Muscle layer of duodenum (tissue), 2 donors: ENCODE measurements at regions not wholly inside any gene's neighbourhood (a gene's known extent, or its start where the extent isn't known, plus 50 kb on each side); places are given as distances from the start of the nearest gene placed in this dataset.
A peak's percentile ranks its signal among the peaks of the same experiment; 100 is the strongest.

ENCODE experiments used
- H3K27ac ChIP-seq: one replicate; pipeline ENCODE4 v1.7.0; 2013; ENCODE audit warnings: mild to moderate bottlenecking, low read length
- H3K27me3 ChIP-seq: one replicate; pipeline ENCODE4 v1.7.0; 2013; ENCODE audit warnings: low read depth, mild to moderate bottlenecking, control low read depth, low read length
- H3K36me3 ChIP-seq, 2 donors: one replicate each; pipeline ENCODE4 v1.7.0; 2013; ENCODE audit warnings: low read length in 2 of 2, control low read depth in 1 of 2, mild to moderate bottlenecking in 1 of 2; ENCODE audit not compliant: insufficient read depth in 2 of 2, control insufficient read depth in 1 of 2
- H3K4me1 ChIP-seq, 2 donors: one replicate each; pipeline ENCODE4 v1.7.0; 2013; ENCODE audit warnings: low read length in 2 of 2, mild to moderate bottlenecking in 2 of 2, control low read depth in 1 of 2, moderate library complexity in 1 of 2; ENCODE audit not compliant: insufficient read depth in 2 of 2, control insufficient read depth in 1 of 2
- H3K4me3 ChIP-seq, 2 donors: one replicate each; pipeline ENCODE4 v1.7.0; 2013; ENCODE audit warnings: low read length in 2 of 2, low read depth in 1 of 2, mild to moderate bottlenecking in 1 of 2
- H3K9me3 ChIP-seq, 2 donors: one replicate each; pipeline ENCODE4 v1.7.0; 2013; ENCODE audit warnings: low read length in 2 of 2, control low read depth in 1 of 2, mild to moderate bottlenecking in 1 of 2; ENCODE audit not compliant: control insufficient read depth in 1 of 2
- donor health status: healthy.

DNA sequence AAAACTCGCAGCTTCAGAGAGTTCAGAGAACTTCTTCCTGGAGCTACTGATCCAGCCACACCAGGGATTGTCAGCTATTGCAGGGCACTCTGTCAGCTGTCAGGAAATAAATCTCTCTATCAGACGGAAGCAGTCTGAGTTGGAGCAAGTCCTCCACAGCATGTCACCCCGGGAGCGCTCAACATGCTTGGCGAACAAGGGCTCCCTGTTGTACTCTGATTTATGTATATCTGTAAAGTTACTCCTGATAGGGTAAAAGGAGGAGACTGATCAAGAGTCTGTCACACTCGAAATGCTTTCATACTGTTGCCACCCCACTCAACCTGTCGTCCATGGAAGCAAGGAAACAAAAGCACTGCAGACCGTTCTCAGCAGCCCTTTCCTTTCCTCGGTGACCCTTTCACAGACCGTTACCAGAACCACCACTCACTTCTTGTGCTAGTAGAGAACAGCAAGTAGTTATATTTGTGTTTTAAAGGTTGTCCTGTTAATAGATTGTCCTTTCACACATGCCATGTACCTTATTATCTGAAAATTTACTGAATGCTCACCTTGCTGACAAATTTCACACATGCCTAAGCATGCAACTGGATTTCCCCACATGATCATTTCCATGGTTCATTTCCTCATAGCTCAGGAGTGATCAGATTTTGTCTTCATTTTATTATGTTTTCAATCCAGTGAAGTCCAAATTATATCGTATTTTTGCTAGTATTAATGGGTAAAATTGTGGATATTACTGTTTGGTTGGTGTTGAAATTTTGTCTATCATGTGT, 2108.9 kb upstream of the TENM3 start:
- peak overlapping the region in 1 of 2 donors; percentile 40 for H3K4me3 ChIP-seq
- no peaks in the 10 kb centered on the region for H3K27me3 ChIP-seq
- H3K9me3 ChIP-seq = no peaks in the 10 kb centered on the region
- H3K36me3 ChIP-seq = no peaks in the 10 kb centered on the region
- no peaks in the 10 kb centered on the region for H3K4me1 ChIP-seq
- no peak overlapping the region for H3K27ac ChIP-seq

DNA sequence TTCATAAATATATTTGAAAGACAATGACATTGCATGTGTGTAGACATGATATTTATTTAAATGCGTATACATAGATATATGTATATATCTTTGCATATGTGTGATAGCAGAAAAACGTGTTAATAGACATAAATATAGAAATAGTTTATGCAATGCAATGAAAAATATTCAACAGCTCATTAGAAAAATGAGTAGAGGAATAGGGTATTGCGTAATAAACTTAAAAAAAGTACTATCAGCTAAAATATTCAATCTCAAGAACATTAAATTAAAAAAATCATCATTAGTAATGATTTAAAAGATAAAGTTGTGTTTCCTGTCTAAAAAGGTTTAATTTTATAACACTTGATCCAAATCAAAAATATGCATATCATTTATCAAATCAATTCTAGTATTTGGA, 2101.5 kb upstream of the TENM3 start:
- Histone ChIP-seq H3K36me3 (no peaks in the 10 kb centered on the region), H3K4me1 (no peaks in the 10 kb centered on the region), H3K4me3 (no peak overlapping the region), H3K27me3 (no peaks in the 10 kb centered on the region), H3K27ac (no peak overlapping the region), H3K9me3 (no peaks in the 10 kb centered on the region)

DNA sequence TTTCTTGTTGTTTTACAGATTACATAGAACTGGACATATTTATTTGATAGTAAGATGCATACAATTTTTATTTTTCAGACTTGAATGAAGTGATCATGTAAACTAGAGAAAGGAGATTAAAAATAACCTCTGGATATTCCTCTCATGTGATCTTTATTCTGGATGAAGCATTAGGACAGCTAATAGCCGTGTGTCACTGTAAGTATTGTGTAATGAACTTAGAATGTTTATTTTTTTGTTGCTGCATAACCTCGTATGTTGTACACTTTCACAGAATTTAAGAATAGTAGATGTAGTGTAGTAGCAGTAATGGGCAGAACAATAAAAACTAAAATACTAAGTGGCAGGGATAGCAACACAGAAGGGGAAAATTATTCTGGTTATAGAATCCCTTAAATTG, 2094.5 kb upstream of the TENM3 start:
- Histone ChIP-seq H3K4me3 (no peak overlapping the region), H3K9me3 (no peaks in the 10 kb centered on the region), H3K27me3 (no peaks in the 10 kb centered on the region), H3K36me3 (no peaks in the 10 kb centered on the region), H3K27ac (no peak overlapping the region), H3K4me1 (no peaks in the 10 kb centered on the region)

DNA sequence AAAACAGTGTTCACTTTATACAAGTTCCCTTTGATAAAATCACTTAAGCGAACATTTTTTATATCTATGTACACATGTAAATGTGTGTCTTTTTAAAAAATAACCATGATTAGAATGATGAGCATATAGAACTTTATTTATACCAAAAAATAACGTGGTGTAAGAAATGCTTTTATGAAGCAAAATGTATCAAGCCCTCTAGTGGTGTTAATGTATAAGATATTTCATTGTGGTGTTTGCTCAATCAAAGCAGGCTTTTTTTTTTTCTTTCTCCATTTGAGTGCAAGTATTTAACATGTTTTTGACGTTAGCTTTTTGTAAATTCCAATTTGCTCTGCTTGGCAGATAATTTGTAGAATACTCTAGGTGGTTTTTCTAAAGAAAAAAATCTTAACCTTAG, 2092.4 kb upstream of the TENM3 start:
- H3K9me3 ChIP-seq = no peaks in the 10 kb centered on the region
- no peaks in the 10 kb centered on the region for H3K36me3 ChIP-seq
- H3K27ac ChIP-seq = no peak overlapping the region
- H3K27me3 ChIP-seq = no peaks in the 10 kb centered on the region
- H3K4me3 ChIP-seq = no peak overlapping the region
- H3K4me1 ChIP-seq = no peaks in the 10 kb centered on the region

DNA sequence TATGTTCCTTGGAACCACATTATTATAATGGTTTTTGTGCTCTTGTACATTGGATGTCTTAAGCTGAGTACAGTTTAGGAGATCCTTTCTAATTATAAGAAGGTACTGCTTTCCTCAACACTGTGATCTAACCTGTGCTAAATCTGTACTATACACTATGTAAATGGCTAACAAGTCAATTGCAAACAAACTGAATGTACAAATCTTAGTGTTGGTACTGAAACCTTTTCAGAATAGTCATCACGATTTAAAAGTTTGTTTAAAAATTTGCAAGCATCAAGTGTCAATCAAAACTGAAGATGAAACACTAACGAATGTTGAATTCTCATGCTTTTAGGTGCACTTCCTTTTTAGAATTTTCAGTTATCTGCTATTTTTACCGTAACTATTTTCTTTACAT, 2090.4 kb upstream of the TENM3 start:
- no peaks in the 10 kb centered on the region for H3K36me3 ChIP-seq
- no peaks in the 10 kb centered on the region for H3K4me1 ChIP-seq

DNA sequence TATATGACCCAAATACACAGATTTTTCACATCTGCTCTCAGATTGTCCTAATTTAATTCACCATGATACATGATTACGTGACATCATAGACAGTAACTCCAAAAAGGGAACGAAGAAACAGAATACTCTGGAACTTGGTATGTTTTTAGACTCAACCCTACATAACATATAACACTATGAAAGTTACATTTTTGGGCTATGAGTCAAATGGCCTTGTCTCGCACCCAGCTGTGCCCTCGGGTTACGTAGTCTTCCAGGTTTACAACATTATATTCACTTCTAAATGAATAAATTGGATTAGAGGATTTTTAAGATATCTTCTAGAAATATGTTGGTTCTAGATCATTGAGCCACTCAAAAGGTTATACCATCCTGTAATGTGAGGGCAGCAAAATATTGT, 2089.6 kb upstream of the TENM3 start:
- H3K4me3 ChIP-seq = no peak overlapping the region
- no peaks in the 10 kb centered on the region for H3K36me3 ChIP-seq
- no peaks in the 10 kb centered on the region for H3K27me3 ChIP-seq
- no peak overlapping the region for H3K27ac ChIP-seq
- H3K9me3 ChIP-seq = no peaks in the 10 kb centered on the region
- H3K4me1 ChIP-seq = no peaks in the 10 kb centered on the region

More for the DNA sequence above, 2090.4 kb upstream of the TENM3 start:
- Histone ChIP-seq H3K4me3 (no peak overlapping the region), H3K27ac (no peak overlapping the region), H3K27me3 (no peaks in the 10 kb centered on the region), H3K9me3 (no peaks in the 10 kb centered on the region)

DNA sequence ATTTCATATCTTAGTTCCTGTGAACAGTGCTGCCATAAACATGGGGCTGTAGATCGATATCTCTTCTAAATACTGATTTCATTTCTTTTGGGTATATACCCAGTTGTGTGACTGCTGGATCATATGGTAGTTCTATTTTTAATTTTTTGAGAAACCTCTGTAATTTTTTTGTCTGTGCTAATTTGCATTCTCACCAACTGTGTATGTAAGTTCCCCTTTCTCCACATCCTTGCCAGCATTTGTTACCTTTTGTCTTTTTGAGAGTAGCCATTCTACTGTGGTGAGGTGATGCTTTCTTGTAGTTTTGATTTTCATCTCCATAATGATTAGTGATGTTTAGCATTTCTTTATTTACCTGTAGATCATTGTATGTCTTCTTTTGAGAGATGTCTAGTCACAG, 2086.5 kb upstream of the TENM3 start:
- no peaks in the 10 kb centered on the region for H3K9me3 ChIP-seq
- no peak overlapping the region for H3K4me3 ChIP-seq
- H3K27me3 ChIP-seq = no peaks in the 10 kb centered on the region
- no peak overlapping the region for H3K27ac ChIP-seq
- no peaks in the 10 kb centered on the region for H3K4me1 ChIP-seq
- H3K36me3 ChIP-seq = no peaks in the 10 kb centered on the region

DNA sequence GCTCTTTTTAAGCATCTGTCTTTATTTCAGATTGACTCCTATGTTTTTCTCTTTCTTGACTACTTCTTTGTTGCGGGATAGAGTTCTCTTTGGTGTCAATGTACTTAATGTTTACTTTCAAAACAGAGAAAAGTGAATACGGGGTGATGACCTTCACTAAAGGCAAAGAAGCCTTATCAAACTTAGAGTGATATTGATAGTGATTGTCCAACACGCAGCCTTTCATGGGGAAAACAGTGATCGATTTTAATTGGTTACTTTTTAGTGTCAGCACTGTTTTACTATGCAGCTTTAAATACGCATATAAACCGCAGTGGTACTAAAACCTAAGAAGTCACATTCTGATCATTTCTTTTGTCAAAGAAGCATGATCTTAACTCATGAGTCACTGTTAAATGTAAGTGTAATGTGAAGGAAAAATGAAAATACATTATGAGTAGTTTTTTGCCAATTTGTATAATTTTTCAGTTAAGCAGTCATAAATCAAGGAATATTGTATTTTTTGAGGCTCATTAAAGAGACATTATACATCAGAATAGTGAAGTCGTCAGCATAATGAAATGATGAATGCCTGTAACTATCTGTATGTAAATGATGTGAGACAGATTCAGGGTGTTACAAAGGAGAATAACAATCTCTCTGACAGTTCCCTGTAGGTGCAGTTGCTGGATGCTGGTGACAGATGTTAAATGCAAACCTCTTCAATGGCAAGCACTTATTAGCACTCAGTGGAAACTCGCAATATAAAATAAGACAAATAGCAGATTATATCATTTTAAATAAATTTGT, 2082.8 kb upstream of the TENM3 start:
- Histone ChIP-seq H3K9me3 (no peaks in the 10 kb centered on the region), H3K4me1 (no peaks in the 10 kb centered on the region), H3K27me3 (no peaks in the 10 kb centered on the region), H3K4me3 (no peak overlapping the region), H3K27ac (no peak overlapping the region), H3K36me3 (no peaks in the 10 kb centered on the region)

DNA sequence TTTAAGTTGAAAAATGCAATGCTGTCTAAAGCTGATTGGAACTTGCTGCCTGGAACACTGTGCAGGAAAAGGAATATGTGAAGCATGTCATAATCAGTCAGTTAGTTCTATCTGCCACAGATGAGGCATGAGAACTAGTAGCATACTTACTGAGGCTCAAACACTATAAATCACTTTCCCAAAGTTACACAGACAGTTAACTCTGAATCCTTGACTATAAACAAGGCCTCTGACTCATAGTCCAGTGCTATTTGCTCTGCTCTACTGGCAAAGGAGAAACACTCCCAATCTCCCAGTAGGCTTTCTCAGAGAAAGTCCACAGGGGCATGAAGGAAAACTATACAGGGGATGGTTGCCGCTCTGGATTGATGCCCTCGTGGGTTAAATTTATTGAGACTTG, 2078.4 kb upstream of the TENM3 start:
- no peaks in the 10 kb centered on the region for H3K9me3 ChIP-seq
- no peaks in the 10 kb centered on the region for H3K4me1 ChIP-seq
- no peak overlapping the region for H3K27ac ChIP-seq
- no peaks in the 10 kb centered on the region for H3K36me3 ChIP-seq
- no peaks in the 10 kb centered on the region for H3K27me3 ChIP-seq
- no peak overlapping the region for H3K4me3 ChIP-seq

DNA sequence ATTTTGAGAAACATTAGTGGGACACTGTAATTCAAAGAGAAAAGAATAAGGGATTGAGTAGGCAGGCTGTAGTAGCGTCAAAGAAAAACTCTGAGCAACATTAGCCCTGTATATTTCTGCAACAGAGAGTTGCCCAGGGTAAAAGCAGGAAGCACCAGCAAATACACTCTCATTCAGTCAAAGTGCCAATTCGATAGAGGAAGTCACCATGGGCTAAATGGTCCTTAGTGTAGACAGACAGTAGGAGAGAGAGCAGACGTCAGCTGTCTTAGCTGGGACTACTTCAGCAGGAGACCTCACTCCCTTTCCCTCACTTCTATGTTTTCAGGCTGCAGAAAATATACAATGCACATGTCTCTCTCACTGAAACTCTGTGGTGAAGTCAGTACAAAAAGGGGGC, 2073.8 kb upstream of the TENM3 start:
- no peak overlapping the region for H3K27ac ChIP-seq
- no peaks in the 10 kb centered on the region for H3K9me3 ChIP-seq
- no peaks in the 10 kb centered on the region for H3K36me3 ChIP-seq
- no peaks in the 10 kb centered on the region for H3K27me3 ChIP-seq
- H3K4me3 ChIP-seq = no peak overlapping the region
- no peaks in the 10 kb centered on the region for H3K4me1 ChIP-seq

DNA sequence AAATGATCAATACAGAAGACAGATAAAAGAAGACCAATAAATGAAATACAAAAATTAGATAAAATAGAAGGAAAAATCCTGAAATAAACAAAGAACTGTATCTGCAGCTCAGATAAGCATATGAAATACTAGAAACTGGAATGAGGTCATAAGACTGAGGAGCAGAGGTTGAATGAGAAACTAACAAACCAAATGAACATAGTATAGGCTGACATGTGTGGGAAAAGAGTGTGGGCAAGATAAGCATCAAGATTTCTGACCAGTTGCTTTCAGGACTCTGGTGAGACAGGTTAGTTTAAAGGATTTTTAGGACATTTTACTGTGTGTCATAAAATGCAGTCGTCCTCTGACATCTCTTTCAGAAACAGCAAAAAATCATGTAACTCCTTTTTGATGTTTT, 2073.2 kb upstream of the TENM3 start:
- H3K36me3 ChIP-seq = no peaks in the 10 kb centered on the region
- no peak overlapping the region for H3K27ac ChIP-seq
- no peak overlapping the region for H3K4me3 ChIP-seq
- H3K4me1 ChIP-seq = no peaks in the 10 kb centered on the region
- H3K9me3 ChIP-seq = no peaks in the 10 kb centered on the region
- H3K27me3 ChIP-seq = no peaks in the 10 kb centered on the region
